H1 (cell line): ENCODE measurements at regions not wholly inside any gene's neighbourhood (a gene's known extent, or its start where the extent isn't known, plus 50 kb on each side); places are given as distances from the start of the nearest gene placed in this dataset.

Experiments used
- CTCF ChIA-PET: fragments of 300-600 bp; sonication (Branson Sonifier 250); formaldehyde crosslinking; loops from one replicate; lab custom pipeline; 2021; ENCODE audit not compliant: partially characterized antibody; lab: Charles Lee
- POLR2A ChIA-PET: fragments of 300-600 bp; sonication (Branson Sonifier 250); formaldehyde crosslinking; loops from one replicate; lab custom pipeline; 2021; ENCODE audit warnings: inconsistent platforms; ENCODE audit not compliant: partially characterized antibody; lab: Charles Lee
- DNase-seq, 2 experiments: peaks; one replicate each; pipeline versions ENCODE4 v3.0.0 to v3.0.0-alpha.2; 2010 to 2022; ENCODE audit warnings: low spot score in 2 of 2, low read depth in 1 of 2, mixed read lengths in 1 of 2
- FAIRE-seq: peaks from 2 replicates; lab custom pipeline; 2011; peaks lifted over from hg19 to GRCh38; lab: Jason Lieb, UNC
- H2AFZ ChIP-seq: 2 replicates; pipeline ENCODE4 v1.8.1; 2012; ENCODE audit warnings: low read length, inconsistent platforms
- H2AK5ac ChIP-seq: 2 replicates; pipeline ENCODE4 v1.6.1; 2013; ENCODE audit warnings: low read depth, low read length
- H2BK120ac ChIP-seq: replicated peaks from 2 replicates; pipeline ENCODE3; 2013; ENCODE audit warnings: low read depth, low read length, inconsistent platforms
- H2BK12ac ChIP-seq: 2 replicates; pipeline ENCODE4 v1.6.1; 2013; ENCODE audit warnings: low read depth, low read length
- H2BK15ac ChIP-seq: 2 replicates; pipeline ENCODE4 v1.6.1; 2013; ENCODE audit warnings: low read length
- H2BK20ac ChIP-seq: 2 replicates; pipeline ENCODE4 v1.6.1; 2013; ENCODE audit warnings: low read length
- H2BK5ac ChIP-seq: 2 replicates; pipeline ENCODE4 v1.6.1; 2013; ENCODE audit warnings: low read depth, low read length
- H3K14ac ChIP-seq: 2 replicates; pipeline ENCODE4 v1.6.1; 2013; ENCODE audit warnings: inconsistent platforms; ENCODE audit not compliant: insufficient read length
- H3K18ac ChIP-seq: 2 replicates; pipeline ENCODE4 v1.6.1; 2013; ENCODE audit warnings: low read length; ENCODE audit errors: extremely low read depth
- H3K23ac ChIP-seq: 2 replicates; pipeline ENCODE4 v1.6.1; 2013; ENCODE audit warnings: inconsistent platforms; ENCODE audit not compliant: insufficient read length
- H3K23me2 ChIP-seq: 2 replicates; pipeline ENCODE4 v1.6.1; 2013; ENCODE audit warnings: low read depth, low read length
- H3K27ac ChIP-seq: 2 replicates; pipeline ENCODE4 v1.6.1; 2011; ENCODE audit warnings: low read depth, low read length, inconsistent platforms
- H3K27me3 ChIP-seq, 4 experiments: replicated peaks in 1 of 4; 1 replicate in 1 of 4; 2 replicates in 3 of 4; pipeline versions ENCODE4 v1.6.1 to v1.8.1; 2011 to 2013; ENCODE audit warnings: low read length in 3 of 4, mild to moderate bottlenecking in 3 of 4, inconsistent platforms in 2 of 4, mixed read lengths in 2 of 4, moderate library complexity in 1 of 4; ENCODE audit not compliant: control insufficient read depth in 3 of 4, insufficient read depth in 3 of 4; ENCODE audit errors: extremely low read depth in 1 of 4
- H3K36me3 ChIP-seq, 4 experiments: 2 replicates each; pipeline versions ENCODE4 v1.6.1 to v1.8.1; 2011 to 2013; ENCODE audit warnings: mild to moderate bottlenecking in 4 of 4, low read length in 3 of 4, moderate library complexity in 2 of 4, control low read depth in 1 of 4, inconsistent platforms in 1 of 4; ENCODE audit not compliant: insufficient read depth in 4 of 4, control insufficient read depth in 2 of 4
- H3K4ac ChIP-seq: replicated peaks from 2 replicates; pipeline ENCODE3; 2013; ENCODE audit warnings: low read length, low read depth, mixed read lengths, inconsistent platforms; ENCODE audit not compliant: insufficient read length
- H3K4me1 ChIP-seq, 4 experiments: replicated peaks in 1 of 4; 1 replicate in 1 of 4; 2 replicates in 3 of 4; pipeline versions ENCODE4 v1.6.1 to v1.8.1; 2011 to 2013; ENCODE audit warnings: low read length in 3 of 4, inconsistent platforms in 2 of 4, mixed read lengths in 1 of 4; ENCODE audit not compliant: insufficient read depth in 4 of 4, control insufficient read depth in 3 of 4
- H3K4me2 ChIP-seq, 2 experiments: 2 replicates each; pipeline versions ENCODE4 v1.6.1 to v1.8.1; 2011 to 2013; ENCODE audit warnings: low read depth in 2 of 2, low read length in 2 of 2, control low read depth in 1 of 2, inconsistent platforms in 1 of 2, mild to moderate bottlenecking in 1 of 2; ENCODE audit not compliant: insufficient read depth in 1 of 2
- H3K4me3 ChIP-seq, 4 experiments: fragments of 200-600, 300-600 bp in 1 of 4; sonication (generic), shearing (Covaris generic), sonication (Bioruptor Twin) in 1 of 4; 2 replicates each; pipeline versions ENCODE4 v1.5.1 to v1.8.1; 2011 to 2016; ENCODE audit warnings: low read length in 4 of 4, low read depth in 3 of 4, control low read depth in 2 of 4, inconsistent platforms in 2 of 4, mild to moderate bottlenecking in 2 of 4, mixed read lengths in 1 of 4, moderate library complexity in 1 of 4; ENCODE audit not compliant: insufficient read depth in 2 of 4; ENCODE audit errors: extremely low read depth in 1 of 4
- H3K56ac ChIP-seq: replicated peaks from 2 replicates; pipeline ENCODE3; 2013; ENCODE audit warnings: low read depth, mild to moderate bottlenecking, mixed read lengths, low read length, inconsistent platforms; ENCODE audit not compliant: insufficient read length
- H3K79me1 ChIP-seq: 2 replicates; pipeline ENCODE4 v1.6.1; 2013; ENCODE audit warnings: low read depth, low read length, control low read depth
- H3K79me2 ChIP-seq, 2 experiments: 2 replicates each; pipeline versions ENCODE4 v1.6.1 to v1.8.1; 2012 to 2013; ENCODE audit warnings: low read length in 2 of 2, mild to moderate bottlenecking in 2 of 2, inconsistent platforms in 1 of 2; ENCODE audit not compliant: insufficient read depth in 2 of 2, control insufficient read depth in 1 of 2
- H3K9ac ChIP-seq, 4 experiments: replicated peaks in 1 of 4; 1 replicate in 1 of 4; 2 replicates in 3 of 4; pipeline versions ENCODE4 v1.6.1 to v1.8.1; 2011 to 2013; ENCODE audit warnings: low read depth in 3 of 4, low read length in 3 of 4, control low read depth in 2 of 4, mild to moderate bottlenecking in 2 of 4, moderate library complexity in 2 of 4, inconsistent platforms in 1 of 4; ENCODE audit errors: extremely low read depth in 1 of 4
- H3K9me3 ChIP-seq, 2 experiments: 2 replicates each; pipeline versions ENCODE4 v1.6.1 to v1.8.1; 2012 to 2013; ENCODE audit warnings: mild to moderate bottlenecking in 2 of 2, moderate library complexity in 2 of 2, control low read depth in 1 of 2, inconsistent platforms in 1 of 2, low read depth in 1 of 2, low read length in 1 of 2, mixed read lengths in 1 of 2; ENCODE audit not compliant: insufficient read depth in 2 of 2
- H4K20me1 ChIP-seq, 2 experiments: replicated peaks in 1 of 2; 2 replicates each; pipeline versions ENCODE3 to v1.8.1; 2011 to 2013; ENCODE audit warnings: inconsistent platforms in 2 of 2, low read length in 2 of 2, mild to moderate bottlenecking in 1 of 2; ENCODE audit not compliant: insufficient read depth in 2 of 2, control insufficient read depth in 1 of 2
- H4K5ac ChIP-seq: 2 replicates; pipeline ENCODE4 v1.6.1; 2013; ENCODE audit warnings: low read length, low read depth, mixed read lengths, inconsistent platforms; ENCODE audit not compliant: insufficient read length
- H4K8ac ChIP-seq: 2 replicates; pipeline ENCODE4 v1.8.0; 2013; ENCODE audit warnings: mild to moderate bottlenecking, moderate library complexity, low read length, inconsistent platforms; ENCODE audit not compliant: insufficient read depth; ENCODE audit errors: extremely low read depth
- H4K91ac ChIP-seq: replicated peaks from 2 replicates; pipeline ENCODE3; 2013; ENCODE audit warnings: low read length, mixed read lengths, inconsistent platforms; ENCODE audit not compliant: insufficient read length
- ASH2L ChIP-seq: fragments of 200-600, 300-600 bp; sonication (generic); IDR thresholded peaks from one replicate; pipeline ENCODE4 v1.7.1; 2017; ENCODE audit warnings: low read length
- CHD2 ChIP-seq: IDR thresholded peaks from 2 replicates; pipeline ENCODE4 v1.6.1; 2012; ENCODE audit warnings: low read length, improper control_type of control experiment
- EZH2 ChIP-seq: fragments of 200-600 bp; sonication (generic); IDR thresholded peaks from 2 replicates; pipeline ENCODE4 v1.7.1; 2012; ENCODE audit warnings: low read depth, mild to moderate bottlenecking, moderate library complexity, low read length, inconsistent platforms; ENCODE audit not compliant: severe bottlenecking
- GTF2F1 ChIP-seq: IDR thresholded peaks from 2 replicates; pipeline ENCODE4 v1.6.1; 2012; ENCODE audit warnings: low read depth, low read length, improper control_type of control experiment, borderline replicate concordance
- HDAC2 ChIP-seq, 2 experiments: fragments of 300-600 bp in 1 of 2; sonication (generic) in 1 of 2; IDR thresholded peaks; 2 replicates each; pipeline ENCODE4 v1.6.1; 2011 to 2012; ENCODE audit warnings: low read depth in 2 of 2, low read length in 2 of 2, mild to moderate bottlenecking in 2 of 2, moderate library complexity in 2 of 2, borderline replicate concordance in 1 of 2, inconsistent platforms in 1 of 2
- PHF8 ChIP-seq: fragments of 200-600 bp; sonication (generic); conservative IDR thresholded peaks from 2 replicates; pipeline ENCODE4 v1.7.1; 2012; ENCODE audit warnings: low read depth, mild to moderate bottlenecking, inconsistent platforms, low read length, moderate library complexity
- POLR2A ChIP-seq, 2 experiments: IDR thresholded peaks; 1 replicate in 1 of 2; 2 replicates in 1 of 2; pipeline ENCODE4 v1.6.1; 2011; ENCODE audit warnings: low read depth in 2 of 2, low read length in 2 of 2, mild to moderate bottlenecking in 2 of 2; ENCODE audit errors: control extremely low read depth in 1 of 2
- RAD21 ChIP-seq, 2 experiments: IDR thresholded peaks in 1 of 2; conservative IDR thresholded peaks in 1 of 2; 2 replicates each; pipeline ENCODE4 v1.6.1; 2011; ENCODE audit warnings: low read depth in 2 of 2, low read length in 2 of 2, improper control_type of control experiment in 1 of 2, inconsistent platforms in 1 of 2, mild to moderate bottlenecking in 1 of 2, moderate library complexity in 1 of 2
- SAP30 ChIP-seq: fragments of 300-600 bp; sonication (generic); IDR thresholded peaks from 2 replicates; pipeline ENCODE4 v1.7.1; 2012; ENCODE audit warnings: low read length, moderate library complexity, mild to moderate bottlenecking, inconsistent platforms; ENCODE audit not compliant: insufficient read depth, insufficient replicate concordance
- SIRT6 ChIP-seq: IDR thresholded peaks from one replicate; pipeline ENCODE4 v1.7.1; 2012; ENCODE audit warnings: low read length, inconsistent platforms
- SIX5 ChIP-seq: IDR thresholded peaks from 2 replicates; pipeline ENCODE4 v1.6.1; 2011; ENCODE audit warnings: mild to moderate bottlenecking, low read depth, low read length
- SP2 ChIP-seq: IDR thresholded peaks from 2 replicates; pipeline ENCODE4 v1.6.1; 2012; ENCODE audit warnings: mild to moderate bottlenecking, low read length, inconsistent platforms
- TBP ChIP-seq: IDR thresholded peaks from 2 replicates; pipeline ENCODE4 v1.6.1; 2011; ENCODE audit warnings: low read depth, low read length, improper control_type of control experiment
- WGBS, 2 experiments: shearing (Covaris generic) in 1 of 2; methylation state at CpG; one replicate each; pipeline versions ENCODE4 v1.1.6 to v1.1.7; 2013 to 2015; ENCODE audit warnings: low lambda C conversion rate in 2 of 2, mixed read lengths in 2 of 2, inconsistent platforms in 1 of 2, low coverage in 1 of 2, missing lambda C conversion rate in 1 of 2; ENCODE audit not compliant: insufficient replicate concordance in 2 of 2, insufficient coverage in 1 of 2, insufficient read length in 1 of 2; ENCODE audit errors: extremely low coverage in 1 of 2, missing lambda C conversion rate in 1 of 2; 5-methylcytosine and 5-hydroxymethylcytosine counted together

DNA sequence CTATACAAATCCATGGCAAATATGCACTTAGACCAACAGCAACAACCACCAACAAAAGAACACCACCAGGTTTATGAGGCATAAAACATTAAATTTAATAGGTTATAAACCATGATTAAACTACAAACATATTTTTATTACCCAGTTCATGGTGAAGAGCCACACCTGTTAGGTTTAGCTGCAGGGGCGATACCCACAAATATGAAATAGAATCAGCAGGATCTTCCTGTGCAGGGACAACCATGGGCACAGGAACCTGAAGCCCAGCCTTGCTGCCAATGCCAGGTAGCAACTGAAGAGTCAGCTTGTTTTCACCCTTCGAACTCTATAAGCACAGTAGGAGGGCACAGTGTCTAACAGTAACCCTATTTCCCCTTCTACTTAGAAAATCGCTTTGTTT is 675.0 kb downstream of the SATB2 start:
- Histone ChIP-seq H2BK120ac (no peak overlapping the region), H3K23ac (no peak overlapping the region), H3K79me1 (no peaks in the 10 kb centered on the region), H2BK12ac (no peak overlapping the region), H3K27me3 (no peaks in the 10 kb centered on the region), H3K23me2 (no peaks in the 10 kb centered on the region), H3K4me2 (no peak overlapping the region), H3K4ac (no peak overlapping the region), H4K5ac (no peak overlapping the region), H4K8ac (no peak overlapping the region), H2BK5ac (no peak overlapping the region), H2AFZ (no peak overlapping the region), H3K4me3 (no peak overlapping the region), H3K4me1 (no peaks in the 10 kb centered on the region), H3K18ac (no peak overlapping the region), H3K9me3 (no peaks in the 10 kb centered on the region), H2BK20ac (no peak overlapping the region), H4K91ac (no peak overlapping the region), H3K56ac (no peak overlapping the region), H2AK5ac (no peak overlapping the region), H3K9ac (no peak overlapping the region), H3K36me3 (no peaks in the 10 kb centered on the region), H3K27ac (no peak overlapping the region), H3K79me2 (no peaks in the 10 kb centered on the region), H3K14ac (no peak overlapping the region), H2BK15ac (no peak overlapping the region), H4K20me1 (no peaks in the 10 kb centered on the region)
- 84% methylated on average over 3 of the region's 3 CpGs; no CpG with 5 or more reads in 1 of the 2 experiments for WGBS, 2 experiments
- ChIA-PET POLR2A (no interaction called here), CTCF (interaction anchor here (1.1 kb wide), 1 partner anchor 10 kb away, joined by 3 read pairs; no protein-coding TSS in a partner anchor)
- FAIRE-seq (no peak), DNase-seq (no peak)
- TF ChIP-seq HDAC2 (IDR thresholded peaks at IDR 0.05; ENCODE audit: borderline replicate concordance in 1 of 2, low read depth in 2 of 2, low read length in 2 of 2), result no peak
- no peak for TF ChIP-seq CHD2
- TF ChIP-seq SIX5, result no peak
- no peak for TF ChIP-seq TBP
- TF ChIP-seq PHF8, result no peak
- TF ChIP-seq POLR2A (IDR thresholded peaks at IDR 0.05; ENCODE audit: control extremely low read depth in 1 of 2, low read depth in 2 of 2, low read length in 2 of 2), result no peak
- TF ChIP-seq GTF2F1, result no peak
- no peak for TF ChIP-seq ASH2L
- no peak for TF ChIP-seq RAD21 (IDR thresholded peaks at IDR 0.05 in 1 of 2, conservative IDR thresholded peaks at IDR 0.05 in 1 of 2; ENCODE audit: low read depth in 2 of 2, low read length in 2 of 2)
- no peak for TF ChIP-seq SP2
- TF ChIP-seq EZH2, result no peak
- no peak for TF ChIP-seq SIRT6
- no peak for TF ChIP-seq SAP30
